Activated naive CD4-positive, alpha-beta T cell treated with anti-CD3 and anti-CD28 coated beads, Interleukin-2, amount 50 U/mL, for 24 hours (primary cell): ENCODE measurements at regions not wholly inside any gene's neighbourhood (a gene's known extent, or its start where the extent isn't known, plus 50 kb on each side); places are given as distances from the start of the nearest gene placed in this dataset.
"Not testable (repeated sequence)": the region's sequence is repeated elsewhere in the genome, so short reads cannot be mapped to it uniquely, and the experiment has no call there.

ENCODE experiments used
- H3K27ac Mint-ChIP-seq: one replicate; pipeline ENCODE4 v1.8.0; 2021; ENCODE audit warnings: mild to moderate bottlenecking, mixed read lengths
- H3K27me3 Mint-ChIP-seq: one replicate; pipeline ENCODE4 v1.8.0; 2021; ENCODE audit warnings: mixed read lengths
- H3K36me3 Mint-ChIP-seq: one replicate; pipeline ENCODE4 v1.8.0; 2021; ENCODE audit warnings: mixed read lengths
- H3K4me1 Mint-ChIP-seq: one replicate; pipeline ENCODE4 v1.8.0; 2021; ENCODE audit warnings: mixed read lengths
- H3K4me3 Mint-ChIP-seq: one replicate; pipeline ENCODE4 v1.8.0; 2021; ENCODE audit warnings: mild to moderate bottlenecking, mixed read lengths
- H3K9me3 Mint-ChIP-seq: one replicate; pipeline ENCODE4 v1.8.0; 2021; ENCODE audit warnings: mixed read lengths

DNA sequence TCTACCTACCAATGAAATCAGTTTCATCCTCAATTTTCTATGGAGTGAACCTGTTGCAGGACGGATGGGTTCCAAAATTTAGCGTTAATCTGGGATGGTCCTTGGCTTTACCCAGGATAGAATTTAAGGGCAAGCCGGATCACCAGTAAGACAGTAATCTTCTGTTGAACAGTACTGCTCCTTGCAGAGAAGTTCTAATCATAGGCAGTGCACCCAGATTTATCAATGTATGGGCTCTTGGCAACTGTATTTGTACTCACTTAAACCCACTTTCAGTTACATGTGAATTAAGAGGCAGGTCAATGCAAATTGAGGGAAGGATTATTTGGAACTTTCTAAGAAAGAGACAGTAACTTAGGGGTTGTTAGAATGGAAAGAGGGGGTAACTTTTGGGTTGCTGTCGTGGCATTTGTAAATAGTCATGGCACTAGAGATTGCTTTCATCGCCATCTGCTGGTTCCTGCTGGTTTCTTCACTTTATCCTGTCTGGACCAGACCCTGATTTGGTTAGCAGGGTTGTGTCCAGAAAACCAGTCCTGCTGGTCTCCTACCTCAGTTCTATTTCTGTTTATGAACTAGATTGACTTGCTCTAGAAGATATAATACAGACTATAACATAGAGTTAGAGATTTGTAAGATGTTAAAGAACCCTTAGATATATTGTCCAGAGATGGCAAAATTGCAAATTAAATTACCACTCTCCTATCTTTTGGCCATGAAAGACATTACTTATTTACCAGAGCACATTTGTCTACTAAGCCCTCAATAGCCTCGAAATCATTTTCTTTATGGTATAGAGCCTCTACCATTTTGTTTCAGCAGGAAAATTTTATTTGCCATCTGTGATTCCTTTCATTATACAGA is 646.3 kb downstream of the UTRN start:
- H3K27ac Mint-ChIP-seq, result no peak overlapping the region
- peaks cover 1% of the 10 kb centered on the region for H3K36me3 Mint-ChIP-seq
- peaks cover 3% of the 10 kb centered on the region for H3K27me3 Mint-ChIP-seq
- H3K9me3 Mint-ChIP-seq, result peaks cover 6% of the 10 kb centered on the region
- H3K4me1 Mint-ChIP-seq, result no peaks in the 10 kb centered on the region
- H3K4me3 Mint-ChIP-seq, result no peak overlapping the region

DNA sequence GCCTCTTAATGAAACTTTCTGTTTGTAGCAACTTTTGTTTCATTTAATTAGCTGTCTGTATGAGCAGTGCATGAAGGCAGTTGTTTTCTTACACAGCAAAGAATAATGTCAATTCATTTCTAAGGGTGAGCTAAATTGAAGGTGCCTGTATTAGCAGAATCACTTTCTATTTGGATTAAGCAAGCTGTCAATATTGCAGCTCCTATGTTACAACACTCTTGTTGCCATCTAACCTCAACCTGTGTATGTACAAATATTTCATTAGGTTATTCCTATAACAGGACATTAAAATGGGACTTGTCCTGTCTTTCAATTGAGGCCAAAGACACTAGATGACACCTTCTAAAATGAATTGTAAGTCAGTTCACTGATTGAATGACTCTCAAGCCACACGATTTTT is 647.5 kb downstream of the UTRN start:
- H3K4me3 Mint-ChIP-seq, result no peak overlapping the region
- no peak overlapping the region for H3K27ac Mint-ChIP-seq
- H3K9me3 Mint-ChIP-seq, result peaks cover 6% of the 10 kb centered on the region
- H3K4me1 Mint-ChIP-seq, result no peaks in the 10 kb centered on the region
- peaks cover 1% of the 10 kb centered on the region for H3K36me3 Mint-ChIP-seq
- H3K27me3 Mint-ChIP-seq, result peaks cover 3% of the 10 kb centered on the region

DNA sequence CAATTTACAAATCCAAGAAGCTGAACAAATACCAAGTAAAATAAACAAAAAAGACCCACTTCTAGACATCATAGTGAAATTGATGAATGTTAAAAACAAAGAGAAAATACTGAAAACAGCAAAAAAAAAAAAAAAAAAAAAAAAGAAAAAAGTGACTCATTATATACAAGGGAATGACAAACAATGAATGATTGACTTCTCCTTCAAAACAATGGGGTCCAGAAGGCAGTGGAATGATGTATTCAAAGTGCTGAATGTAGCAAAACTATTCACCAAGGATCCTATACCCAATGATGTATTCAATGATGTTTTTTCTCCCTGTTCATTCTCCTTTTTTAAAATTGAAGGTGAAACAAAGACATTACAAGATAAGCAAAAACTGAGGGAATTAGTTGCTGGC is 650.0 kb downstream of the UTRN start:
- peaks cover 1% of the 10 kb centered on the region for H3K36me3 Mint-ChIP-seq
- no peak overlapping the region for H3K27ac Mint-ChIP-seq
- H3K4me1 Mint-ChIP-seq, result no peaks in the 10 kb centered on the region
- no peak overlapping the region for H3K4me3 Mint-ChIP-seq
- peaks cover 6% of the 10 kb centered on the region for H3K9me3 Mint-ChIP-seq
- H3K27me3 Mint-ChIP-seq, result peaks cover 3% of the 10 kb centered on the region

DNA sequence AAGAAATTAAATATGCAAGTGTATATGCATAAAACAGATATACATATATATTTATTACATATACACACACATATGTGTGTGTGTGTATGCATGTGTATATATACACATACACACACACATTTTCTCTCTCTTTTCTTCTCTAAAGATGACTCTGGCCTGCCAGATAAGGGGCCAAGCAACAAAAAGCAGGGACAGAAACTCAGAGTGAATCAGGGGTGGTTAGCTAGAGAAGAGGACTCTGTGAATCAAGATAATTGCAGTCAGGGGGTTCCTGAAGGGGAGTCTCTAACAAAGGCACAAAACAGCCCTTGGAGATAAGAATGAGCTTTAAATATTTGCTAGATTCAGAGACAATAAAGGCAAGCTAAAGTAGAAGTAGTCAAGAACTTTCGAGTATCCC is 650.5 kb downstream of the UTRN start:
- Mint-ChIP-seq H3K4me1 (no peaks in the 10 kb centered on the region), H3K4me3 (no peak overlapping the region), H3K9me3 (peaks cover 6% of the 10 kb centered on the region), H3K27ac (no peak overlapping the region), H3K36me3 (peaks cover 1% of the 10 kb centered on the region), H3K27me3 (peaks cover 3% of the 10 kb centered on the region)

DNA sequence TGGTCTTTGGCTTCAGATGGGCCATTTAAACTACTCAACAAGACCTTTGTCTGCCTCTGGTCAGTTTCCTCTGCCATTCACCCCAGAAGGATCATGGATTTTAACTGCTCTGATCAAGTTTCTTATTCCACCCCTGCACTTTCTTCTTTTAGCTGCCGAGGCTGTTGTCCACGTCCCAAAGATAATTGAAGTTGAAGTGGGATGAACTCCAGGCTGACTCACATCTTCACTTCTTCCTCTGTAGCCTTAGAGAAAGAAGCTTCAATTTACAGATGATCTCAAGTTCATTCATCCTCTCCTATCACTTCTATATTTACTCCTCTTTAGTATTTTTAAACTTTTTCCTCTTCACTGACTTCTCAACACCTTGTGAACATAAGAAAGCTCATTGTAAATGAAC is 651.6 kb downstream of the UTRN start:
- no peaks in the 10 kb centered on the region for H3K4me1 Mint-ChIP-seq
- H3K27me3 Mint-ChIP-seq, result peaks cover 3% of the 10 kb centered on the region
- peaks cover 1% of the 10 kb centered on the region for H3K36me3 Mint-ChIP-seq
- H3K27ac Mint-ChIP-seq, result no peak overlapping the region
- H3K4me3 Mint-ChIP-seq, result no peak overlapping the region
- H3K9me3 Mint-ChIP-seq, result peaks cover 6% of the 10 kb centered on the region

DNA sequence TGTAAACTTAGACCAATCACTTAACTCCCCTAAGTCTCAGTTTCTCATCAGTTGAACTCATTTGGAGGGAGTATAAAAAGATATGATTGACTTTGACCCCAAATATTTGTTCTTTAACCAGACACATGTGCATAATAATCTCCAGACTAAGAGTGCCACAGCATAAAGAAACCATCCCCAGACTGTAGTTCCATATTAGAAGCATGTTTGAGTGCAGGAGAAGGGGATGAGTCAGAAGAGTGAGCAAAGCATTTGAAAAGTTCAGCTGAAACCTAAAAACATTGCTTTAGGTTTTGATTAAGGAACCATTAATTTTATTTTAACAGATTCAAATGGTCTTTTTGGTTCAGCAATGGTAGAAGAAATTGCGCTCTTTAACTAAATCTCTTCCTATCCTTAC is 654.8 kb downstream of the UTRN start:
- H3K9me3 Mint-ChIP-seq, result no peaks in the 10 kb centered on the region
- H3K27ac Mint-ChIP-seq, result no peak overlapping the region
- H3K36me3 Mint-ChIP-seq, result no peaks in the 10 kb centered on the region
- no peaks in the 10 kb centered on the region for H3K4me1 Mint-ChIP-seq
- H3K4me3 Mint-ChIP-seq, result no peak overlapping the region
- no peaks in the 10 kb centered on the region for H3K27me3 Mint-ChIP-seq

DNA sequence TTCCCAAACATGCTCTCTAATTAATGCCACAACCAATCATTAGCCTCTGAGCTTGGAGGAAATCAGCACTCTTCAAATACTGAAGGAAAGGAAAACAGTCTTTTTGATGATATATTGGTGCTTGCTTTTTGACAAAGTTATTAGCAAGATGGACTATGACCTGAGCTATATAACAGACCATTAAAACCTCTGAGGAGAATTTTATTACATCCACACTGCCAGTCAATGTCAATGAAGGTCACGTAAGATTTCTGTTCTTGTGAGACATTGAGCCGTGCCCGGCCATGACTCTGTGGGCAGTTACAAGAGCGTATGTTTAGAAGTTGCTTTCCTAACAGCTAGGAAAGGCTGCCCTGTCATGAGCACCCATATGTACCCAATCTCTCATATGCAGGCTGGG is 659.0 kb downstream of the UTRN start:
- Mint-ChIP-seq H3K27me3 (peaks cover 1% of the 10 kb centered on the region), H3K4me1 (no peaks in the 10 kb centered on the region), H3K9me3 (no peaks in the 10 kb centered on the region), H3K4me3 (no peak overlapping the region), H3K27ac (no peak overlapping the region), H3K36me3 (no peaks in the 10 kb centered on the region)

DNA sequence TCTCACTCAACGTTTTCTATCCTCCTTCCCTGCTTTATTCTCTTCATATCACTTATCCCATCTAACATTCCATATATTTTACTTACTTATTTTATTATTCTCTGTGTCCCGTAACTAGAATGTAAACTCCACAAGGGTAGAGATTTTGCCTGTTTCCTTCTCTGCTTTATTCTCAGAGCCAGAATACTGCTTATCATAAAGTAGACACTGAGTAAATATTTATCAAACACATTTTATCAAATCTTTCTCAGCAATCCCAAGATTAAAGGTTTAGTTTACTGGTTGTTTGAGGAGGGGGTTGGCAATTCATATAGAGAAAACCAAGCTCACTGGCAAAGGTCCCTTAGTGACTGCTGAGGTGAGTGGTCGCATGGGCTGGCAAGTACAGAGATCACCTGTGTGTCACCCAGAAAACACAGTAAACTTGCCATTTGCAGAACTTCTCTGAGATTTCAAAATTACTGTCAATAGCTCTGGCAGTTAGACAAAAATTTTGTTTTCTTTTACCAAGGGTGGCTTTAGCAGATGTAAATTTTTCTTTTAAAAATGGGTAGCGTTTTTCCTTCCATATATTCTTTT is 662.4 kb downstream of the UTRN start:
- Mint-ChIP-seq H3K36me3 (no peaks in the 10 kb centered on the region), H3K27ac (no peak overlapping the region), H3K4me1 (no peaks in the 10 kb centered on the region), H3K4me3 (no peak overlapping the region), H3K27me3 (peaks cover 1% of the 10 kb centered on the region), H3K9me3 (no peaks in the 10 kb centered on the region)

DNA sequence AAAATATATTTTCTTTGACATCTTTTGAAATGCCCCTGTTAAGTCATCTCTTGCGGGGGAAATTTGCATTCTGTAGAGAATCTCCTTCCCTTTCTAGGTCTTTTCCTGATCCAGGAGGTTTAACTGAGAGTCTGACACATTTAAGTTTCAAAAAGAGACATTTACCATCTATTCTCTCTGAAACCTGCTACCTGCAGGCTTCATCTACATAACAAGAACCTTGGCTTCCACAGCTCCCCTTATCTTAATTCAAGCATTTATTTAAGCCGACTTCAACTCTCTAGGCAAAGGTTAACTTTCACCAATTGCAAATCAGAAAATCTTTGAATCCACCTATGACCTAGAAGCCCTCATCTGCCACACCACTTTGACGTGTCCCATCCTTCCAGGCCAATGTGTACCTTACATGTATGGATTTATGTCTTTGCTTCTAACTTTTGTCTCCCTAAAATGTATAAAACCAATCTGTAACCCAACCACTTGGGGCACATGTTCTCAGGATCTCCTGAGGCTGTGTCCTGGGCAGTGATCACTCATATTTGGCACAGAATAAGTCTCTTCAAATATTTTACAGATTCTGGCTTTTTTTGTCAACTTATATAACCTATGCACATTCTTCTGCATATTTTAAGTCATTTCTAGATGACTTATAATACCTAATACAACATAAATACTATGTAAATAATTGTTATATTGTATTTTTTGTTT is 666.7 kb downstream of the UTRN start:
- Mint-ChIP-seq H3K4me3 (no peak overlapping the region), H3K9me3 (no peaks in the 10 kb centered on the region), H3K27ac (no peak overlapping the region), H3K4me1 (no peaks in the 10 kb centered on the region), H3K36me3 (no peaks in the 10 kb centered on the region), H3K27me3 (peaks cover 1% of the 10 kb centered on the region)

DNA sequence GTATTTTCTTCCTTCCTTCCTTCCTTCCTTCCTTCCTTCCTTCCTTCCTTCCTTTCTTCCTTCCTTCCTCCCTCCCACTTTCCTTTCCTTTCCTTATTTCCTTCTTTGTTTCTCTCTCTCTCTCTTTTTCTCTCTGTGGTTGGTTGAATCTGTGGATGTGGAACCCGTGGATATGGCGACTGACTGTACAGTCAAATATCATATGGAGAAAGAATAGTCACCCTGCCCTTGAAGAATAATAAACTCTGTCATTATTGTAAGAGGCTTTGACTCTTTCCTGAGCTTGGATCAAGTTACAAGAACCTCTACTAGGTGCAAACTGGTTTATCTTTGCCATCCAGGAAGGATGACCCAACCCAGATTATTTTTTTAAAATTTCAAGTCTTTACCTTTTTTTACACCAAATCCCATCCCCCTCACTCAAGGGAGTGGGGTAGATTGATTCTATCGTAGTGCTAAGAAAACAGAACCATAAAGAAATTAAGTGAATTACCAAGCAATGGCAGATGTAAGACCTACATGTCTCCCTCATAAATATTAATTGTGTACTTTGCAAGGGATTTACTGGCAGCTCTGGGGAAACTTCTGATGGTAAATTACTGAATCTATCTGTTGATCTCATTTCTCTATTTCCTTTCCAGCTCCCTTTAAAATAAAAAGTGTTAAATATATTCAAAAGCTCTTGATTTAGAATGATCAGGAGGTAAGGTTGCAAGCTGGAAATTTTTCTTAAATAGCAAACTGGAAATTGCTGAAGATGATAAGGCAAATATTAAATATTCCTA is 667.5 kb downstream of the UTRN start:
- H3K4me3 Mint-ChIP-seq, result no peak overlapping the region
- H3K27ac Mint-ChIP-seq, result no peak overlapping the region
- no peaks in the 10 kb centered on the region for H3K9me3 Mint-ChIP-seq
- H3K27me3 Mint-ChIP-seq, result peaks cover 1% of the 10 kb centered on the region
- H3K4me1 Mint-ChIP-seq, result no peaks in the 10 kb centered on the region
- no peaks in the 10 kb centered on the region for H3K36me3 Mint-ChIP-seq

DNA sequence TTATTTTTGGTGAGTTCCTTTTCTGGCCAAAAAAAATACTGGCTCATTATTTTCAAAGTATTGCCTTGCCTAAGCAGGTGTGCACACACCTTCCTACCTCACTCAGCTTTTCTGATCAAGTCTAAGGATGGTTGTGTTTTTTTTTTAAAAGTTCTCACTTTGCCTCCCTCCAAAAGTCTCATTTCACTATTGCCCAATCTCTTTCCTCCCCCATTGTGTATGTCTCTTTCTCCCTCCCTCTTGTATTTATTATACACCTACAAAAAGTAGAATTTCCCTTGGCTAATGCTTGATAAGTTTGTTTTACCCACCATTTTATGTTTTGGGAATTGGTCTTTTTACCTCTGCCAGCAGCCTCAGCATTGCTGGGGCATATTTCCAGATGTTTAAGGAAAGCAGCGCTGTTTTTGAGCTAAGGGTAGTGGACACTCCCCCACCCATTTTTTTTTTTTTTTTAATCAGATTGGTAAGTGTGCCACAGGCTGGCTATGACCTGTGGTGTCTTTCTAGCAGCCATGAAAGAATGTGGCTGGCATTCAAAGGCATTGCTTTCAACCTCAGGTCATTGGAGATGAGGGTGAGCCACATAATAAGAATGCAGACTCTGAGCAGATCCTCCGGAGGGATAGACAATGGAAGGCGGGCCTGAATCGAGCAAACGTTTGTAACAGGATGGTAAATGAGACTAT is 668.6 kb downstream of the UTRN start:
- no peak overlapping the region for H3K27ac Mint-ChIP-seq
- no peak overlapping the region for H3K4me3 Mint-ChIP-seq
- no peaks in the 10 kb centered on the region for H3K4me1 Mint-ChIP-seq
- no peaks in the 10 kb centered on the region for H3K36me3 Mint-ChIP-seq
- no peaks in the 10 kb centered on the region for H3K27me3 Mint-ChIP-seq
- H3K9me3 Mint-ChIP-seq, result no peaks in the 10 kb centered on the region

DNA sequence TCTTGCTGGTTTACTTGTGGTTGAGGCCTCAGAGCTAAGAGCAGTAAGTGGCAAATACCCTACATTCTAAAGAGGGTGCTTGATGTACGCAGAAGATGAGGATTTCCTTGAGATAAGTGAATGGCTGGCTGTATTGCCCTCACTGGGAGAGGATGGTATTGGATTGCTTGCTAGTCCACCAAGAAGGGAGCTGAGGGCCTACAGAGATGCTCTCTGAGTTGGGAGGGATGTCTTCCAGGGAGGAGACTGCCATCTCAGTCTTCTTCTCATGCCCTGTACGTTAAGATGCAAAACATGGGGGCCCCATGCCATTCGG is 669.1 kb downstream of the UTRN start:
- Mint-ChIP-seq H3K27me3 (no peaks in the 10 kb centered on the region), H3K4me1 (no peaks in the 10 kb centered on the region), H3K27ac (no peak overlapping the region), H3K36me3 (no peaks in the 10 kb centered on the region), H3K4me3 (no peak overlapping the region), H3K9me3 (no peaks in the 10 kb centered on the region)

DNA sequence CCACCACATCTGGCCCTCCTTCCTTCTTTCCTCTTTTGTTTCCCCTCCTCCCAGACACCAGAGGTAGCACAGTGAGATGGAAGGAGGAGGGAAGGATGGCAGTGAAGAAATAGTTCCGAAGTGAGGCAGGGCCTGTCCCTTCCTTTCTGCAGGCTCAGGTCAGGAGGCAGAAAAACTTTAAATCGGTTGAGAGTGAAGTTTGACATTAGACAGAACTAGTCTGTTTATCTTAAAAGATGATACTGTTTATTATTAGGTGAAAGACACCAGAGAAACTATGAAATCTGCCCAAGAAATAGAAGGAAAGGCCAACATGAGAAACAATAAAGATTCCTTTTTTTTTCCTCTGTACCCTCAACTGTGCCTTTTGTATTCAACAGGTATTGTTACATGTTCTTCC is 670.3 kb downstream of the UTRN start:
- Mint-ChIP-seq H3K27me3 (no peaks in the 10 kb centered on the region), H3K27ac (no peak overlapping the region), H3K9me3 (no peaks in the 10 kb centered on the region), H3K4me3 (no peak overlapping the region), H3K4me1 (no peaks in the 10 kb centered on the region), H3K36me3 (no peaks in the 10 kb centered on the region)

DNA sequence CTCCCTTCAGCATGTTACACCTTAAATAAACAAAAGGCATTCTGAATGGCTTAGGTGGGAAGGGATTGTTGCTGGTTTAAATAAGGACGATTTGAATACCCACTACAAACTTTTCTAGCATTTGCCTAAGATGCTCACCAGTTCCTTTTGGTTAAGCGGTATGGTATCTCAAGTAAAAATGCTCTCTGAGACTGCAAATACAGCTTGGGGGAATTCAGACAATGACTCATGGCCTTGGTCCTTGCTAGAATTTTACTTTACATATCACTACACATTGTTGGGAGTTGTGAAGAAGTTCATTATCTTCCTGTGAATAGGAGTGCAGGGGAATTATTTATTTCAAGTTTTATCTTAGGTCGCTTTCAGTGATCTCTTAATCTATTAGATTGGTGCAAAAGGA is 670.7 kb downstream of the UTRN start:
- Mint-ChIP-seq H3K4me1 (no peaks in the 10 kb centered on the region), H3K9me3 (no peaks in the 10 kb centered on the region), H3K36me3 (no peaks in the 10 kb centered on the region), H3K27ac (no peak overlapping the region), H3K4me3 (no peak overlapping the region), H3K27me3 (no peaks in the 10 kb centered on the region)

DNA sequence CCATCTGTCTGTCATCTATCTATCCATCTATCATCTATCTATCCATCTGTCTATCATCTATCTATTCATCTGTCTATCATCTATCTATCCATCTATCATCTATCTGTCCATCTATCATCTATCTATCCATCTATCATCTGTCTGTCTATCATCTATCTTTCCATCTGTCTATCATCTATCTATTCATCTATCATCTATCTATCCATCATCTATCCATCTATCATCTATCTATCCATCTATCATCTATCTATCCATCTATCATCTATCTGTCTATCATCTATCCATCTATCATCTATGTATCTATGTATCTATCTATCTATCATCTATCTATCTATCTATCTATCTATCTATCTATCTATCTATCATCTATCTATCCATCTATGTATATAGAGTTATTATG is 671.6 kb downstream of the UTRN start:
- H3K27me3 Mint-ChIP-seq, H3K9me3 Mint-ChIP-seq, H3K27ac Mint-ChIP-seq, H3K4me3 Mint-ChIP-seq, H3K36me3 Mint-ChIP-seq, H3K4me1 Mint-ChIP-seq: not testable (repeated sequence)
